H9 (cell line): ENCODE measurements at regions not wholly inside any gene's neighbourhood (a gene's known extent, or its start where the extent isn't known, plus 50 kb on each side); places are given as distances from the start of the nearest gene placed in this dataset.

Experiments
- DNase-seq: peaks from one replicate; pipeline ENCODE4 v3.0.0-alpha.2; 2017
- H2AFZ ChIP-seq: one replicate; pipeline ENCODE4 v1.6.1; 2013; ENCODE audit warnings: mild to moderate bottlenecking, low read length, control low read depth, moderate library complexity
- H2AK5ac ChIP-seq: 2 replicates; pipeline ENCODE4 v1.6.1; 2013; ENCODE audit warnings: low read length, control low read depth, mixed read lengths; ENCODE audit not compliant: insufficient read length
- H2BK120ac ChIP-seq: one replicate; pipeline ENCODE4 v1.6.1; 2013; ENCODE audit warnings: low read depth, mild to moderate bottlenecking, low read length, control low read depth, inconsistent platforms; ENCODE audit not compliant: poor library complexity, severe bottlenecking
- H2BK12ac ChIP-seq: 2 replicates; pipeline ENCODE4 v1.6.1; 2013; ENCODE audit warnings: low read length, control low read depth, mixed read lengths, low read depth; ENCODE audit not compliant: insufficient read length
- H2BK15ac ChIP-seq: 2 replicates; pipeline ENCODE4 v1.6.1; 2013; ENCODE audit warnings: low read depth, low read length, control low read depth
- H2BK20ac ChIP-seq: one replicate; pipeline ENCODE4 v1.6.1; 2013; ENCODE audit warnings: low read depth, mild to moderate bottlenecking, low read length, control low read depth, inconsistent platforms; ENCODE audit not compliant: poor library complexity, severe bottlenecking
- H2BK5ac ChIP-seq: 2 replicates; pipeline ENCODE4 v1.6.1; 2013; ENCODE audit warnings: low read length, control low read depth, mixed read lengths; ENCODE audit not compliant: insufficient read length
- H3K14ac ChIP-seq: 2 replicates; pipeline ENCODE4 v1.6.1; 2013; ENCODE audit warnings: low read length, control low read depth; ENCODE audit not compliant: insufficient read depth
- H3K18ac ChIP-seq: 2 replicates; pipeline ENCODE4 v1.6.1; 2013; ENCODE audit warnings: low read depth, mild to moderate bottlenecking, mixed read lengths, low read length, control low read depth; ENCODE audit not compliant: insufficient read length
- H3K23ac ChIP-seq: 2 replicates; pipeline ENCODE4 v1.6.1; 2013; ENCODE audit warnings: low read length, control low read depth, mixed read lengths, low read depth; ENCODE audit not compliant: insufficient read length
- H3K23me2 ChIP-seq: 2 replicates; pipeline ENCODE4 v1.6.1; 2013; ENCODE audit warnings: low read depth, mild to moderate bottlenecking, mixed read lengths, low read length, control low read depth; ENCODE audit not compliant: insufficient read length, poor library complexity, severe bottlenecking
- H3K27ac ChIP-seq: 2 replicates; pipeline ENCODE4 v1.5.1; 2013; ENCODE audit warnings: low read length, control low read depth, mixed read lengths, low read depth; ENCODE audit not compliant: insufficient read length
- H3K27me3 ChIP-seq: 2 replicates; pipeline ENCODE4 v1.6.1; 2013; ENCODE audit warnings: low read length, control low read depth, inconsistent platforms; ENCODE audit not compliant: insufficient read depth
- H3K4ac ChIP-seq: 2 replicates; pipeline ENCODE4 v1.6.1; 2013; ENCODE audit warnings: low read depth, mild to moderate bottlenecking, control low read depth, inconsistent platforms, low read length, moderate library complexity
- H3K4me1 ChIP-seq: 2 replicates; pipeline ENCODE4 v1.6.1; 2013; ENCODE audit warnings: low read length, control low read depth, inconsistent platforms; ENCODE audit not compliant: insufficient read depth
- H3K4me2 ChIP-seq: 2 replicates; pipeline ENCODE4 v1.6.1; 2013; ENCODE audit warnings: low read length, control low read depth, mixed read lengths; ENCODE audit not compliant: insufficient read length, insufficient read depth
- H3K56ac ChIP-seq: 2 replicates; pipeline ENCODE4 v1.6.1; 2013; ENCODE audit warnings: low read depth, mild to moderate bottlenecking, mixed read lengths, low read length, control low read depth; ENCODE audit not compliant: insufficient read length
- H3K79me1 ChIP-seq: 2 replicates; pipeline ENCODE4 v1.6.1; 2013; ENCODE audit warnings: low read depth, mild to moderate bottlenecking, moderate library complexity, low read length, control low read depth, inconsistent platforms; ENCODE audit not compliant: insufficient read depth, poor library complexity, severe bottlenecking
- H3K79me2 ChIP-seq: 2 replicates; pipeline ENCODE4 v1.6.1; 2013; ENCODE audit warnings: low read length, control low read depth, inconsistent platforms; ENCODE audit not compliant: insufficient read depth
- H3K9ac ChIP-seq: 2 replicates; pipeline ENCODE4 v1.6.1; 2013; ENCODE audit warnings: low read length, control low read depth, mixed read lengths; ENCODE audit not compliant: insufficient read length; ENCODE audit errors: extremely low read depth
- H3K9me3 ChIP-seq: one replicate; pipeline ENCODE4 v1.6.1; 2013; ENCODE audit warnings: low read depth, low read length, inconsistent platforms; ENCODE audit not compliant: control insufficient read depth
- H3T11ph ChIP-seq: one replicate; pipeline ENCODE4 v1.6.1; 2013; ENCODE audit warnings: mild to moderate bottlenecking, low read length, control low read depth, inconsistent platforms
- H4K20me1 ChIP-seq: one replicate; pipeline ENCODE4 v1.6.1; 2013; ENCODE audit not compliant: control insufficient read depth, insufficient read length, insufficient read depth
- H4K5ac ChIP-seq: 2 replicates; pipeline ENCODE4 v1.6.1; 2013; ENCODE audit warnings: low read depth, mild to moderate bottlenecking, mixed read lengths, low read length, control low read depth; ENCODE audit not compliant: insufficient read length
- H4K8ac ChIP-seq: replicated peaks from 2 replicates; pipeline ENCODE4 v1.6.1; 2013; ENCODE audit warnings: low read length, control low read depth, mixed read lengths, low read depth; ENCODE audit not compliant: insufficient read length
- H4K91ac ChIP-seq: 2 replicates; pipeline ENCODE4 v1.6.1; 2013; ENCODE audit warnings: low read depth, mild to moderate bottlenecking, moderate library complexity, mixed read lengths, low read length, control low read depth; ENCODE audit not compliant: insufficient read length
- H3K27ac Mint-ChIP-seq, 3 experiments: 2 replicates in 2 of 3; 3 replicates in 1 of 3; pipeline ENCODE4 v1.8.0; 2020 to 2021; ENCODE audit warnings: mixed read lengths in 3 of 3, mild to moderate bottlenecking in 1 of 3, moderate library complexity in 1 of 3
- H3K27me3 Mint-ChIP-seq: 2 replicates; pipeline ENCODE4 v1.8.0; 2021; ENCODE audit warnings: low read depth, mild to moderate bottlenecking, moderate library complexity, mixed read lengths
- H3K36me3 Mint-ChIP-seq, 3 experiments: 2 replicates in 2 of 3; 3 replicates in 1 of 3; pipeline ENCODE4 v1.8.0; 2020 to 2021; ENCODE audit warnings: low read depth in 3 of 3, mixed read lengths in 3 of 3; ENCODE audit not compliant: insufficient read depth in 1 of 3
- H3K4me1 Mint-ChIP-seq, 2 experiments: 2 replicates each; pipeline ENCODE4 v1.8.0; 2020; ENCODE audit warnings: mixed read lengths in 2 of 2
- H3K4me3 Mint-ChIP-seq, 2 experiments: 2 replicates in 1 of 2; 3 replicates in 1 of 2; pipeline ENCODE4 v1.8.0; 2020 to 2021; ENCODE audit warnings: mild to moderate bottlenecking in 2 of 2, mixed read lengths in 2 of 2, moderate library complexity in 1 of 2
- H3K9me3 Mint-ChIP-seq, 2 experiments: 2 replicates in 1 of 2; 3 replicates in 1 of 2; pipeline ENCODE4 v1.8.0; 2020; ENCODE audit warnings: mild to moderate bottlenecking in 2 of 2, mixed read lengths in 2 of 2, moderate library complexity in 1 of 2
- WGBS: extraction: QIAGEN DNeasy Blood & Tissue Kit; methylation state at CpG from one replicate; pipeline ENCODE4 v1.1.7; 2013; ENCODE audit warnings: missing lambda C conversion rate, low lambda C conversion rate, mixed read lengths; ENCODE audit not compliant: insufficient read length; ENCODE audit errors: extremely low coverage; 5-methylcytosine and 5-hydroxymethylcytosine counted together
- TF ChIP-seq, protein P1 (sequence below): fragments of 200-600 bp; sonication (generic); conservative IDR thresholded peaks from 3 replicates; pipeline ENCODE4 v1.8.0; 2021; ENCODE audit warnings: antibody characterized with exemption, mild to moderate bottlenecking

DNA sequence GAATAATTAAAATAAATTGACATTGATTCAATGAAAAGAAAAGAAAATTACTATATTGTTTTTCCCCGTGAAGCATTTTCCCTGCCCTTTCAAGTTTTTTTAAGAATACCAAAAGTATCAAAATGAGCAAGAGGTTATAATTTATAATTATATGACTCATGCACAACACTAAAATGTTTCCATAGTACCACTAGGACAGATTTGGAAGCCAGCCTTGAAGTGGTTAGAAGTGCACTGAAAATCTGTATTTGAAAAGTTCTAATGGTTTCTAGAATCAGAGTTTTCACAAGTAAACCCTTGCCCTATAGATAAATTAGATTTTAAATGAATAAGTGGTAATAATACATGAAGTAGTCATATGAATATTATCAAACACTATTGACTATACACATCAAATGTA is 140.9 kb downstream of the HNRNPD start:
- H3K18ac ChIP-seq: no peak overlapping the region
- DNase-seq: no peak
- Mint-ChIP-seq H3K36me3 (no peaks in the 10 kb centered on the region), H3K9me3 (no peaks in the 10 kb centered on the region), H3K27ac (no peak overlapping the region), H3K27me3 (peaks cover 2% of the 10 kb centered on the region), H3K4me1 (no peaks in the 10 kb centered on the region), H3K4me3 (no peak overlapping the region)
- no peaks in the 10 kb centered on the region for H3K9me3 ChIP-seq
- H3T11ph ChIP-seq: no peak overlapping the region
- no peak overlapping the region for H2BK5ac ChIP-seq
- H3K27me3 ChIP-seq: no peaks in the 10 kb centered on the region
- no peak overlapping the region for H3K9ac ChIP-seq
- TF ChIP-seq, protein P1, sequence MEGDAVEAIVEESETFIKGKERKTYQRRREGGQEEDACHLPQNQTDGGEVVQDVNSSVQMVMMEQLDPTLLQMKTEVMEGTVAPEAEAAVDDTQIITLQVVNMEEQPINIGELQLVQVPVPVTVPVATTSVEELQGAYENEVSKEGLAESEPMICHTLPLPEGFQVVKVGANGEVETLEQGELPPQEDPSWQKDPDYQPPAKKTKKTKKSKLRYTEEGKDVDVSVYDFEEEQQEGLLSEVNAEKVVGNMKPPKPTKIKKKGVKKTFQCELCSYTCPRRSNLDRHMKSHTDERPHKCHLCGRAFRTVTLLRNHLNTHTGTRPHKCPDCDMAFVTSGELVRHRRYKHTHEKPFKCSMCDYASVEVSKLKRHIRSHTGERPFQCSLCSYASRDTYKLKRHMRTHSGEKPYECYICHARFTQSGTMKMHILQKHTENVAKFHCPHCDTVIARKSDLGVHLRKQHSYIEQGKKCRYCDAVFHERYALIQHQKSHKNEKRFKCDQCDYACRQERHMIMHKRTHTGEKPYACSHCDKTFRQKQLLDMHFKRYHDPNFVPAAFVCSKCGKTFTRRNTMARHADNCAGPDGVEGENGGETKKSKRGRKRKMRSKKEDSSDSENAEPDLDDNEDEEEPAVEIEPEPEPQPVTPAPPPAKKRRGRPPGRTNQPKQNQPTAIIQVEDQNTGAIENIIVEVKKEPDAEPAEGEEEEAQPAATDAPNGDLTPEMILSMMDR: no peak
- no peak overlapping the region for H2BK20ac ChIP-seq
- no peak overlapping the region for H3K4ac ChIP-seq
- no peak overlapping the region for H3K4me2 ChIP-seq
- H3K56ac ChIP-seq: no peak overlapping the region
- H4K20me1 ChIP-seq: no peaks in the 10 kb centered on the region
- H3K23me2 ChIP-seq: no peaks in the 10 kb centered on the region
- H3K4me1 ChIP-seq: no peaks in the 10 kb centered on the region
- no peak overlapping the region for H3K27ac ChIP-seq
- no peak overlapping the region for H4K8ac ChIP-seq
- H4K91ac ChIP-seq: no peak overlapping the region
- no peak overlapping the region for H2BK120ac ChIP-seq
- H3K79me2 ChIP-seq: no peaks in the 10 kb centered on the region
- H2AFZ ChIP-seq: no peak overlapping the region
- no peak overlapping the region for H4K5ac ChIP-seq
- no peak overlapping the region for H2BK15ac ChIP-seq
- no peak overlapping the region for H3K14ac ChIP-seq
- WGBS: no CpG with 5 or more reads among the region's 1 CpG
- H3K23ac ChIP-seq: no peak overlapping the region
- H2AK5ac ChIP-seq: no peak overlapping the region
- H2BK12ac ChIP-seq: no peak overlapping the region
- no peaks in the 10 kb centered on the region for H3K79me1 ChIP-seq
